ENCODE measurements at regions not wholly inside any gene's neighbourhood (a gene's known extent, or its start where the extent isn't known, plus 50 kb on each side); places are given as distances from the start of the nearest gene placed in this dataset.

DNA sequence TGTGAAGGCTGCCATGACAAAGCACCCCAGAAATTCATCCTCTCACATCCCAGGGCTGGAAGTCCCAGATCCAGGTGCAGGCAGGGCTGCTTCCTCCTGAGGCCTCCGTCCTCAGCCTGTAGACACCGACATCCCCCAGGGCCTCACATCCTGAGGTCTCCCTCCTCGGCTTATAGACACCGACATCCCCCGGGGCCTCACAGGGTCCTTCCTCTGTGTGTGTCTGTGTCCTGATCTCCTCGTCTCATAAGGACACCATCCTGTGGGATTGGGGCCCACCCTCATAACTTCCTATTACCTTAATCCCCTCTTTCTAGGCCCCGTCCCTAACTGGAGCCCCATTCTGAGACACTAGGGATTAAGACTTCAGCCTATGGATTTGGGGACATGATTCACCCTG is 92.0 kb upstream of the SNTG2 start:
- FAIRE-seq, result no peak

DNA sequence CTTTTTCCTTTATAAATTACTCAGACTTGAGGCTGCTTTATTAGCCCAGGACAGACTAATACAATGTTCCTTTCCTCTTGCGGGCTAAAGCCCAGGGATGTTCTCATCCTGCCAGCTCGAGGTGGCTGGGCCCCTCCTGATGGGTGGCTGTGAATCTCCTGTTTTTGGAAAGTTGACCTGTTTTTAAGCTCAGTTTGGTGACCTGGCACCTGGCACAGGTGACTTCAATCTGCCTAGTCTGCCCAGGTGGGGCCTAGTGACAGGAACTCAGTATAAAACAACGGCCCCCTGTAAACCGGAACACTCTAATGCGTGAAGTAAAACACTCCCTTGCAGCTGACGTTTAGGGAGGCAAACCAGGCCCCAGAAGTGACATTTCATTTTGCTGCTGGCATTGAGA is 92.7 kb upstream of the SNTG2 start:
- FAIRE-seq, result no peak

DNA sequence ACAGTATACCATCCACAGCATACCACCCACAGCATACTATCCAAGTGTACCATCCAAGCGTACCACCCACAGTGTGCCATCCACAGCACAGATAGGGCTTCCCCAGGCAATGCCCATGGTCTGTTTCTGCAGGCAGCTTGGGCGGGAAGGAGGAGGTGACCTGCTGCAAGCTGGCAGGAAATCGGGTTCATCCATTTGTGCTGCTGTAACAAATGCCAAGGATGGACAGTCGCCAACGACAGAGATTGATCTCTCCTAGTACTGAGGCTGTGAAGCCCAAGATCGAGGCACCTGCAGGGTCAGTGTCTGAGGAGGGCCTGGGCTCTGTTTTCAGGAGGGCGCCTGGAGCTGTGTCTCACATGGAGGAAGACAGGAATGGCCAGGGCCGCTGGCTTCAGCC is 93.6 kb upstream of the SNTG2 start:
- FAIRE-seq, result no peak

DNA sequence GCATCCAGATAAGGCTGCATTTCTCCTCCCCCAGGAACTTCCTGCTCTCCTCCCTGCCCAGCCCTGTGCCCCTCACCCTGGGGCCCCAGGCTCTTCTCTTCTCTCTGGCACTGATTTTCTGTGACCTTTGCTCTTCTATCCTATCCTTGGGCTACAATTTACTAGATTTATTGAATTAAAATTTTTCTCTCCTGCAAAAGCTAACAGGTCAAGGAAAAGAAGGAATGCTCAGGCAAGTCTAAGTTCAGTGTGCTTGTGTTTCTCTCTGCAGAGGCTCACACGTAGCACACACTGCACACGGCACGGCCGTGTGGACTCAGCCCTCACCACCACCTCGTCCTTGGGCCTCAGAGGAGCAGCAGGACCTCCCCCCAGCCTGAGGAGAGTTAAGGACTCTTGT is 94.2 kb upstream of the SNTG2 start:
- no peak for FAIRE-seq

DNA sequence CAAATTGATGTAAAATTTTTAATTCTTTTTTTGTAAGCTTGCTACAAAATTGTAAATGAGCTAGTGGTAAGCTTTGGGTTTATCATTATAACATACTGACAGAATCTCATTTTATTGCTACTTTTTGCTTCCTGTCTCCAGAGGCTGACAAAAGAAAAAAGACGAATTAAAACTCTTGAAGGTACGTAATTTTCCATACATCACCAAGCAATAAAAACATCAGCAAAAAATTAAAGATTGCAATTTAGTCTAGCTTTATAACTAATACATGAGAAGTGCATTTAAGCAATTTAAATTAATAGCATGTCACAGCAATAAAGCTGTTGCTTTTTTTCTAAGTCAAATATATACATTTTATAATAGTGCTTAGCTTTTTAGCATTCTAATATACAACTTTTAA is 94.6 kb upstream of the SNTG2 start:
- no peak for FAIRE-seq

DNA sequence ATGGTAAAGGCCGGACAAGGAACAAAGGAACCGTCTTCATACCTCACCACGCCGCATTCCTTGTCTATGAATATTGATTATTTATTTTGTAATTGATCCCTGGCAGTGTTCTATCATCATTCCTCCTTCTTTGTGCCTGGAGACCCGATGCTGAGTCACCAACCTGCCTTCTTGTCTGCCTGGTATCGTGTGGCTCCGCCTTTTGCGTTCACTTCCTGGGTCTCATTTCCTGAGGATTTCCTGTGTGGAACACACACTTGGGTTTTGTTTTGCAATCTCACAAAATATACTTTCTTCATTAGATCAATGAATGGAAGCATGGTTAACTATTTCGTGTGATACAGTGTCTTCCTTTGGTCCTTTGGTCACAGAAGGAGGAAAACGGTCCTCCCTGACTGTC is 95.5 kb upstream of the SNTG2 start:
- no peak for FAIRE-seq

DNA sequence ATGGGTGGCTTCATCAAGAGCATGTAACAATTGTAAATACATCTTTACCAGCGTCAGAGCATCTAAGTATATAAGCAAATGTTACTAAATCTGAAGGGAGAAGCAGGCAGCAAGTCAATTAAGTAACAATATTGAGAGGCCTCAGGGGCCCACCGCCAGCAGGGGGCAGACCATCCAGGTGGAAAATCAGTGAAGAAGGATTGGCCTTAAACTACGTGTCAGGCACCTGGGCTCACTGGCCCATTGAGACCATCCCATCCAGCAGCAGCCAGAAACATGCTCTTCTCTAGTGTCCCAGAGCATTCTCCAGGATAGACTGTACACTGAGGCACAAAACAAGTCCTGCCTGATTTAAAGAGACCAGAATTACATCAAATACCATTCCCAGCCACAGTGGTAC is 96.2 kb upstream of the SNTG2 start:
- FAIRE-seq, result no peak

DNA sequence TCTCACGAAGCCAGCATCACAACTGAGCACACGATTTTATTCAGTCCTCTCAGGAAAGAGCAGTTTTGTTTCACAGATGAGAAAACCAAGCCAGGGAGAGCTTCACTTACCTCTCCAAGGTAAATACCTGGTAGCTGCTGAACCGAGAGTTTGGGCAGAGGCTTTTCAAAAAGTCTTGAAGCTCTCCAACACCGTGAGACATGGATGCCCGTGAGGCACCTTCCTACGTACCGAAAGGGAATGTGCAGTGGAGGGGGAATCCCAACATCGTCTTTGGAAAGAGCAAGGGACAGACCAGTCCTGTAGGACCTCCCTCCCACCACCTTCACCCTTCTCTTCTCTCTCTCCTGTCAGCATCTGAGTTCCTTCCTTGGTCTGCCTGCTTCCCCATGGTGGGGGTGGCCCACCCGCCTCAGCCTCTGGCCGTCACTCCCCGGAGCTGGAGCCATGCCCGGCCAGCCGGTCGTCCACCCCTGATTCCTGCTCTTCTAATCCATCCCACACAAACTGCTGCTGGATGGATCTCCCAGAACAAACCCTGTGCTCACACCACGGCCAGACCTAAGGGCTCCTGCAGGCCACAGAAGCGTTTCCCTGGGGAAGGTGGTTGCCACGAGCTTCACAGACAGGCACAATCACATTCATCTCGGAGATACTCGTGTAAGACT is 97.3 kb upstream of the SNTG2 start:
- FAIRE-seq, result no peak

DNA sequence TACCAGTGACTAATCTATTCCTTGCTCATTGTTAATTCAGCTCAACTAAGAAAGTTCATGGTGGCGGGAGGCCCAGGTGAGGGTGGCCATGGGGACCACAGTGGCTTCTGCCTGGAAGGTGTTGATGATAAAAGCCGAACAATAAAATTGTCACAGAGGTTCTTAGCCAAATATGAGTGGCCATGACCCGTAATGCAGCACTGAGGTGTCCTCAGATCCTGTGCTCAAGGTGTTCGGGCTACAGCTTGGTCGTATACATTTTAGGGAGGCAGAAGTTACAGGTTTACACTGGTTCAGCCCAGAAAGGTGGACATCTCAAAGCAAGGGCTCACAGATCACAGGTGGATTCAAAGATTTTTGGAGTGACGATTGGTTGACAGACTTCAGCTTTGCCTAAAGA is 98.5 kb upstream of the SNTG2 start:
- FAIRE-seq, result no peak

DNA sequence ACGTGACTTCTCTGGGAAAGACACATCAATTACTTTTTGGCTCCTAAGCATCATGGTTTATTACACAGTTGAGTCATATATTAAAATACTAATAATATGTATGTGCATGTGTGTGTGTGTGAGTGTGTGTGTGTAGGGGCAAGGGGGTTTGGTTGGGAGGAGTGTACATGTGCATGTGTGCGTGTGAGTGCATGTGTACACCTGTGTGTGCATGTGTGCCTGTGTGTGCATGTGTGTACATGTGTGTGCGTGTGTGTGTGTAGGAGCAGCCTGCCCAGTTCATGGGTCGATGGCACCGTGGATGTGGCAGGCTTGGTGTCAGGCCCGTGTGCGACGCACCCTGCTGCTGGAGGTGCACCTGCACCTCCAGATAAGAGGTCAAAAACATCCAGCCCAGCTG is 99.0 kb upstream of the SNTG2 start:
- FAIRE-seq, result no peak

DNA sequence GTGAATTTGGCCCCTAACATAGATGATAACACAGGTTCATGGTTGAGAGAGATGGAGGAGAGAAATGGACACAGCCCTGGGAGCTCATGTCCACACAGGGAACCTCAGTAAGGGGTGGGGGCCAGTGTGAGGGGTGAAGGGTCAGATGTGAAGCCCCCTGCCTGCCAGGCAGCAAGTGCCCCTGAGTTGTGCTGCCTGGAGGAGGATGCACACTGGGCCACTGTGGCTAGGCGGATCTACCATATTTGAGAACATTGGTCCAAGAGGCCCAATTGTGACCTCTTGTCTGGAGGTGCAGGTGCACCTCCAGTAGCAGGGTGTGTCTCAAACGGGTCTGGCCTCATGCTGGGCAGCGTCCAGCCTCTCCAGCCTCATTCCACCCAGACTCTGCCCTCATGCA is 99.6 kb upstream of the SNTG2 start:
- no peak for FAIRE-seq

DNA sequence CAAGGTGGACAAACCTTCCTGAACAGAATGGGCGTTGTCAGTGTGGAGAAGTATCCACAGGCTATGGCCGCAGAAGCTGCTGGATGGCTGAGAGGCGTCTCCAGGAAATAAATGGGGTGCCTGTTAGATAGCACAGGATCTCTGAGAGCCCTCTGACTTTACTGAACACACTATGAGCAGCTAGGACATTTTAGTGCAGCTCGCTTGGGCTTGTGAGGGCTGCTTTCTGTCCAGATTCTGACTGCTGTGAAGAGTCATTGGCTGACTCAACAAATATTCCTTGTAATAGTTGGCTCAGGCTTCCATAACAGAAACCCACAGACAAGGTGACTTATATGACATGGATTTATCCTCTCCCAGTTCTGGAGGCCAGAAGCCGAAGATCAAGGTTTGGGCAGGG is 100.2 kb upstream of the SNTG2 start:
- FAIRE-seq, result no peak

DNA sequence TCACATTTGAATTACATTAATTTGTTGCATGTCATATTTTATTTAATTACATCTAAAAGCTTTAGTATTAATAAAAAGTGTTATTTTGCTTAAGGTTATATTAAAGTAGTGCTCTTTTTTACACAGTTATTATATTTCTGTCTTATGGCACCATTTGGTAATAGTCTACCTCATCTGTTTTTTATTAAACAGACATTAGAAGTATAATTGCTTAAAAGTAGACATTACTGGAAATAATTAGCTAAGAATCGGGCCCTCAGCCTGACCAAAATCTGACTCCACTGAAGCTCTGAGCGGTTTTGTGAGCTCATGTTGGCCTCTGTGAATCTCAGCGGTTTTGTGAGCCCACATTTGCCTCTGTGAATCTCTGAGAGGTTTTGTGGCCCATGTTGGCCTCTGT is 102.5 kb upstream of the SNTG2 start:
- FAIRE-seq, result no peak

DNA sequence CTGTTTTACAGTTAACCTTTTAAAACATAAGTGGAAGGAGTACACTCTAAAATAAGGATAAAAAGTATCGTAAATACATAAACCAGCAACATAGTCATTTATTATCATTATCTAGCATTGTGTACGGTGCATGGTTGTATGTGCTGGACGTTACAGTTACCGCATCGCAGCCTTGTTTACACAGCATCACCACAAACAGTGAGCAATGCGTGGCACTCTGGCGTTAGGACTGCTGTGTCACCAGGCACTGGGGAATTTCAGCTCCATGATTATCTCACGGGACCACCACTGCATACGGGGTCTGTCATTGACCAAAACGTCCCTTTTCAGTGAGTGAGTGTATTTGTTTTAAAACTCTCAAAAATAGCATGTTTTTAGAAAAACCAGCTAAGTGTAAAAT is 103.0 kb upstream of the SNTG2 start:
- FAIRE-seq, result no peak

DNA sequence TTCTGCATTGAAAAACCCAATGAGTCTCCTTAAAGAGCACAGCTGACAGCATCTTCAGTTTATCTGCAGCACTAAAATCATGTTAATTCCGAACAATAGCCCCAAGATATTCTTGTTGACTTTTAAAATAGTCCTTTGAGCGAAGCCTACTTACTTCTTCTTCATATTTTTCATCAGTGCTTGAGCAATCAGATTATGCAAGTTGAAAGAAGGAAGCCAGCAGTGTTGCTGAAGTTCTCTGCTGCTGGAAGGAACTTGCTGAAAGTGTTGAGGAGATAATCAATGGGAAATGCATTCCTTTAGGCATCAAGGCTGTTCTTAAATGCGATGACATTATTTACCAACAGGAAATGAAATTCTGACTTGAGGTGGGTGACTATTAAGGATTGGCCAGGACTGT is 105.9 kb upstream of the SNTG2 start:
- FAIRE-seq, result no peak

DNA sequence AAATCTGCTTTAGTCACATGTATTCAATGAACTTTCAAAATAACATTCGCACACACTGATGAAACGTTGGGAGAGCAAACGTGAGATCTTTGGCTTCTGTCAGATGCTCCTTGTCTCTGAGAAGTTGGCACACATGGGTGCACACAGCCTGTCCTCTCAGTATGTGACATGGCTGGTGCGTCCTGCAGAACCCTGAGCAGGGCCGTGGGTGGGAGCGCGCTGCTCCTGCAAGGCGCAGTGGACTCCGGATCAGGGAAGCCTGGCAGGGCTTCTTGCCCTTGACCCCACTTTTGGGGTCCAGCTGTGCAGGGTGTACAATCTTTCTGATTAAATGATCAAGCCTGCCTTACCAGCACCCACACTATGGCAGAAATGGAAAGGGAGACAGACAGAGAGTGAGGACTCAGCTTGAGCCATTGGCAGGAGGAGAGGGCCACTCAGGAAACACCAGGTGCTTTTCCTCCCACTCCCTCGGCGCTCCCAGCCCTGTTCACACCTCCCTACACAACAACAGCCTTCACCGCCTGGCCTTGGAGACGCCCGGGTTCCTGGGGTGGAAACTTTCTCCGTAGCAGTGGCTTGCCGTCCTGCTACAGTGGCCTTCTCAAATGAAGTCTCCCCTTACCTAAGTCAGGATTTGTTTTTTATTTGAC is 108.4 kb upstream of the SNTG2 start:
- FAIRE-seq, result no peak

DNA sequence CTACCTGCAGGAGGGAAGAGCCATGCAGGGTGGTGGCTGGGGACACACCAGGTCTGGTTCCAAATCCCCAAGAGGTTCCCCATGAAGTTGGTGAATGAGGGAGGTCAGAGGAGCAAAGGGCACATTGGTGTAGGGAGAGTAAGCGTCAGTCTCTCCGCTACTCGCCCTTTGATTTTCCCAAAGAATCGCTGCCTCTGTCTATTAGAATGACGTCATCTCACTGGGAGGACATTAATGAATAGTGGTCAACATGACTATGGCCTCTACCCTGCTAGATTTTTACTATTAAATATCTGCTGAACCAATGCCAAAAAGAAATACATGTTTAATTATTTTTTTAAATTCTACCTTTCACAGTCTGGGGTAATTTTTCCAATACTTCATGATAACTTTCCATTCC is 109.6 kb upstream of the SNTG2 start:
- FAIRE-seq, result no peak

DNA sequence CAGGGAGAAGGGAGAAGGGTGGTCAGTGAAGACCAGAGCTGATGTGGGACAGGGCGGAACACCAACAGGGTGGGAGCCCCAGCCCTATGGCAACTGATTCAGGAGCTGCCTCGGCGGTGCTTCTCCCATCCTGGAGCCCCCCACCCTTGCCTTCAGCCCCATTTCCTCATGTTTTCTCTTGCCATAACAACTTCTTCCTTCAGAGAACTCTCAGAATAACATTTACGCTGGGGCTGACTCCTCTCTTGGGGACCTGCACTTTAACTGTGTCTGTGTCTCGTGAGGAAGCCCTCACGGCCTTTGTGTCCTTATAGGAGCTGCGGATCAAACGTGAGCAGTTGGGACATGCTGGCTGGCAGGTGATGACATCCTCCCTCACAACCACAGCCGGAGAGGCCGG is 116.4 kb upstream of the SNTG2 start:
- FAIRE-seq, result no peak

DNA sequence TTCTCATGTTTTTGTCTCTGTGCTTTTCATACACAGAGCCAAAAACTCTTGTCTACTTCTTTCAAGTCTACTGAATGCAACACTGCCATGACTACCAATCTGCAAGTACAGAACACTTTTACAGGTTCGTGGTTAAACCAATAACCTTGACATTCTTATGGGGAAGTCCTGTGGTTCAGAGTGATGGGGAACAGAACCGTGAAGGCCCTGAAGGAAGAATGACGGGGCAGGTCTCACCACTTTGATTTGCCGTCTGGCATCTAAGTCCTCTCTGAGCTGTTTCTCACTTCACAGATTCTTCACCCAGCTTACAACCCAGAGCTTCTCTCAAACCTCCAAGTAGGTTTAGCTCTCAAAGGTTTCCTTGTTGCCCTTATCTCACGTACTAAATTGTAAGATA is 117.5 kb upstream of the SNTG2 start:
- no peak for FAIRE-seq

DNA sequence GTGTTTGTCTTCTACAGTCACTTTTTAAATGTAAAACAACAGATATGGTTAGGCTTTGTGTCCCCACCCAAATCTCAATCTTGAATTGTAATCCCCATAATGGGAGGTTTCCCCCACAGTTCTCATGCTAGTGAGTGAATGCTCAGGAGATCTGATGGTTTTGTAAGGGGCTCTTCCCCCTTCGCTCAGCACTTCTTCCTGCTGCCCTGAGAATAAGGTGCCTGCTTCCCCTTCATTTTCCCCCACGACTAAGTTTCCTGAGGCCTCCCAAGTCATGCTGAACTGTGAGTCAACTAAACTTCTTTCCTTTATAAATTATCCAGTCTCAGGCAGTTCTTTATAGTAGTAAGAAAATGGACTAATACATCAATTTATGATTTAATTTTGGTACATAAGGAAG is 118.0 kb upstream of the SNTG2 start:
- no peak for FAIRE-seq

DNA sequence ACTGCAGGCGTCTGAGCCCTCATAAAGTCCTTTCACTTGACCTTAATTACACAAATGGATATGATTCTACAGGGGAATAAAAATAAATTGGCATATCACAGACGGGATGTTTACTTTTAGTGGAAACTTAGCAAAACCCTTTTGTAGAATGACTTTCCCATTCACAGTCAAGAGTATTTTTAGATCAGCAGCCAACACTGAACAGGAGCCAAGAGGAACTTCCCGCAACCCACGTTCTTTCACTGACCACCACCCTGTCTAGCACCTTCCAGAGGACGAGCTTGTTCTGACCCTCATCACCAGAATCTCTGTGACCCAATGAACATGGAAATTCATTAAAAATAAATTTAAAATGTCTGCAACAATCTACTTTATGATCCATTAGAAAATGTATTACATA is 119.0 kb upstream of the SNTG2 start:
- no peak for FAIRE-seq

DNA sequence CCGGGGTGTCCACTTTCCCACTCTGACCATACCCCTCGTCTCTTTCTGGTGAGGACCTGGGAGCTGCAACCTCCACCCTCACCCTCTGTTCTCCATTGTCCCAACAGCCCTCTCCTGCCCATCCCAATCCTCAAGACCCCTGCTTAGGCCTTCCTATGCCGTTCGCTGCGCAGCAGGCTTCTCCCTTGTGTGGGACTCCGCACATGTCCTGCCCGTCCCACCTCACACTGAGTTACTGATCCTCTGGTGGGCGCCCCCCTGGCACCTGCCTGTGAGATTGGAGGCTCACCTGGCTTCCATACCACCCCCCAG is 119.5 kb upstream of the SNTG2 start:
- no peak for FAIRE-seq

DNA sequence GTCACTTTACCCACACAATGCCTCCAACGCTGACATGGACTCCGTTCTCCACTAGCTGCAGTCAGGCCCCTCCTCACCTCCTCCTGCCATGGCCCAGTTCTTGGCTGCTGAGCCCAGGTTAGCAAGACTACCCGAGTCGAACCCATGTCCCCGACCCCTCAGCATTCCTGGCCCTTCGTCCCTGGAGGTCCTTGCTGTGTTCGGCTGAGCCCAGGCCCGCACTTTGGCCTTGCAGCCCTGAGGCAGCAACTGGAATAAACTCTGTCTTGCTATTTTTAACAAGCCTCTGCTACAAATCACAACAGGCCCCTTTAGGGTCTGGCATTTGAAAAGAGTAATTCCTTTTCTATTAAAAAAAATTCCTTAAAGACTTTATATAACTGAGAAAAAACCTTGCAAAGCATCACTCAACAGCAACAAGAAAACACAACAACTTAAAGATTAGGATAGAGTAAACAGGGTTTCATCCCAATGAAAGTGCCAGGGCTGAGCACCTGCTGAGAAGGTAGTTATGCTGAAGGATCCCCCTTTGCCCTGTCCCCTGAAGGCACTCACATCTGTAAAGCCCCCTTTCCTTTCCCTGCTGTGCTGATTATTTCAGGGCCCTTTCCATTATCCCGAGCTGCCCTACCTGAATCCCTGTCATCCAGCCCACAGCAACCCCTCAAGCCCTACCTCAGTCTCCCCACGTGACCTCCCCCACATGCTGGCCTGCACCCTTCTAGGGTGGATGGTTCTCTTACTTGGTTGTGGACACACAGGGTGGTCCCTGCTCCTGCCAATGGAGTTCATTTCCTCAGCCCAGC is 120.0 kb upstream of the SNTG2 start:
- FAIRE-seq, result no peak

DNA sequence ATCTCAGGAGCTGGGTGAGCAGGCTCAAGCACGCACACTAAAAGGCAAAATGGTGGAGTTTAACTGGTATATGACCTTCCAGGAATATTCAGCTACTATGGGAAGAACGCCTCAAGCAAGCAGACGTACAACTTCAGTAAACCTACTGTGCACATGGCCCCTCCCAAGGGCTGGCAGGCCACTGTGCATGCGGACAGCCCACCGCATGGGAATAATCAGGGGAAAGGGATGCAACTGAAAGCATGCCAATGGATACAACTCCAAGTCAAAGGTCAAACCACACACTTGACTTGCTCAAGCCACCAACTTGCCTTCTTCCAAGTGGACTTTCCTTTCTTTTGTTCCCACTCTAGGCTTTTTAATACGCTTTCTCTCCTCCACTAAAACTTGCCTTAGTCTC is 121.6 kb upstream of the SNTG2 start:
- FAIRE-seq, result no peak

DNA sequence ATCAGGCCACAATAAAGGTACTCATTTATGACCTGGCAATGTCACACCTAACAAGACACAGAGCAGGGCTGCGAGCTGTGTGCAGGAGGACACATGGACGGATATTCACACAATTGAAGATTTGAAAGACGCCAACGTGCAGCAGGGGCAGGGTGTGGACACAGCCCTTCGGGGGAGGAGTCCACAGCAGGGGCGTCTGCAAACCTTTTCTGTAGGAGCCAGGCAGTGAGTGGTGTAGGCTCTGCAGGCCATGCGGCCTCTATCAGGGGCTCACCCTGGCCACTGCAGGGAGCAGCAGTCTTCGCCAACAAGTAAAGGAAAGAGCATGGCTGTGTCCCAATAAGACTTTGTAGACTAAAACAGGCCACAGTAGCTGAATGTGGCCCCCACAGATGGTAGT is 125.7 kb upstream of the SNTG2 start:
- FAIRE-seq, result no peak

All from TTC549 (cell line).